ENCODE measurements at regions not wholly inside any gene's neighbourhood (a gene's known extent, or its start where the extent isn't known, plus 50 kb on each side); places are given as distances from the start of the nearest gene placed in this dataset.
"Not testable (repeated sequence)": the region's sequence is repeated elsewhere in the genome, so short reads cannot be mapped to it uniquely, and the experiment has no call there.

DNA sequence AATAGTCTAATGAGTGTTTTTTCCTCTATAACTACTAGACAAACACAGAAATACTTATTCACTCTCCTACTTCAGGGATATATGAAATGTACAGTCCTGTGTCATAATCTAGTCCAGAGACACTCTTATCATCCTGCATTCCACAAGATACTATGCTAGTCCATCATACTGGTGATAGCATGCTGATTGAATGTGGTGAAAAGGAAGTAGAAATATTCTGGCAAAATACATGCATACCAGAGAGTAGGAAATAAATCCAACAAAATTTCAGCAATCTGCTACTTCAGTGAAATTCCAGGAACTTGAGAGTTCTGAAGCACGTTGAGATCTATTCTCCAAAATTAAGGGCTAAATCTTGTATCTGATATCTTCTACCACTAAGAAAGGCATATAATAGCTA is 353.9 kb downstream of the PID1 start:
- TF ChIP-seq, protein P1, sequence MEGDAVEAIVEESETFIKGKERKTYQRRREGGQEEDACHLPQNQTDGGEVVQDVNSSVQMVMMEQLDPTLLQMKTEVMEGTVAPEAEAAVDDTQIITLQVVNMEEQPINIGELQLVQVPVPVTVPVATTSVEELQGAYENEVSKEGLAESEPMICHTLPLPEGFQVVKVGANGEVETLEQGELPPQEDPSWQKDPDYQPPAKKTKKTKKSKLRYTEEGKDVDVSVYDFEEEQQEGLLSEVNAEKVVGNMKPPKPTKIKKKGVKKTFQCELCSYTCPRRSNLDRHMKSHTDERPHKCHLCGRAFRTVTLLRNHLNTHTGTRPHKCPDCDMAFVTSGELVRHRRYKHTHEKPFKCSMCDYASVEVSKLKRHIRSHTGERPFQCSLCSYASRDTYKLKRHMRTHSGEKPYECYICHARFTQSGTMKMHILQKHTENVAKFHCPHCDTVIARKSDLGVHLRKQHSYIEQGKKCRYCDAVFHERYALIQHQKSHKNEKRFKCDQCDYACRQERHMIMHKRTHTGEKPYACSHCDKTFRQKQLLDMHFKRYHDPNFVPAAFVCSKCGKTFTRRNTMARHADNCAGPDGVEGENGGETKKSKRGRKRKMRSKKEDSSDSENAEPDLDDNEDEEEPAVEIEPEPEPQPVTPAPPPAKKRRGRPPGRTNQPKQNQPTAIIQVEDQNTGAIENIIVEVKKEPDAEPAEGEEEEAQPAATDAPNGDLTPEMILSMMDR (IDR thresholded peaks at IDR 0.05; ENCODE audit: low read depth, low read length) = no peak
- no peak for DNase-seq (ENCODE audit: extremely low read depth, low read depth)

DNA sequence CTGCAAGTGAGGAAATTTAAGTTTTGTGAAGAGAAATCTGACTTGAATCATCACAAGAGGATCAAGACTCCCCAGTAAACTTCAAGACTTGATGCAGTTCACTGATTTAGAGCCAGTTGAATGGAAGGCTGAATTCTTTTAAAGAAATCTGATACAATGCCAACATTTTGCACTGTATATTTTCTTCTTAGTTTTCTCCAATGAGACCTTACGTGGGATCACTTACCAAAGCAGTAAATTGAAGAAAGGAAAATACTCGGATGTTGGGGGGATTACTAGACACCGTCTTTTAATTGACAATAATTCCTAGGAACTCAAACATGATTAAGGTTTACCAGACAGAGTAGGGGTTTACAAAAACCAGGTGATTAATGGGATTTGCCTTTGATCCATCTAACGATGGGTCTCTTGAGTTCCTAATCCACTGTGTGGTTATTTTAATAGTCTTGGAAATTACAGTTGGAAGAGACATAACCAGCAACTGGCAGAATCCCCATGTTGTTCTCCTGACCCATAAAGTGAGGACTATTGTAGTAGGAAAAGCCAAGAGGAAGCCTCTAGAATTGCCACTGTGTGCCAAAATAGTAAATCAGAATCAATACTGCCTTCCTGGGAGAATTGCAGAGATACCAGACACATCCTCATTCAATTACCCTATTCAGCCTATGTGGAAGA is 354.5 kb downstream of the PID1 start:
- TF ChIP-seq, protein P1 (IDR thresholded peaks at IDR 0.05; ENCODE audit: low read depth, low read length) = no peak
- DNase-seq (ENCODE audit: extremely low read depth, low read depth) = no peak

DNA sequence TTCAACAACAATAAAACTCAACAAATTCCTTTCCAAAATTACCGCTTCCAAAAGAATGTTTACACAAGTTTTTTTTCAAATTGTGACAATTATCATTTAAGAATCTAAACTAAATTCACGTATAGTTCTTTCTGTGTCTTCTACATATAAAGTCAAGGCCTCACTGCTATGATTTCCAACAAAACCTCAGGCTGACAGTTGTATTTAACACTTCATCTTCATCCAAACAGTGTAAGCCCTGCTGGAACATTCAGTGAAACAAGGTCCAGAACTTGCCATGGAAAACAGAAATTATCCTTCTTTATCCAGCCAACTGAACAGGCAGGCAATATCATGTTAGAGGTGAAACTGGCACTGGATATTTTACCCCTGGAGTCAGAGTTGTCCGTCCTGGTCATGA is 357.9 kb downstream of the PID1 start:
- DNase-seq (ENCODE audit: extremely low read depth, low read depth) = no peak
- TF ChIP-seq, protein P1 (IDR thresholded peaks at IDR 0.05; ENCODE audit: low read depth, low read length) = no peak

DNA sequence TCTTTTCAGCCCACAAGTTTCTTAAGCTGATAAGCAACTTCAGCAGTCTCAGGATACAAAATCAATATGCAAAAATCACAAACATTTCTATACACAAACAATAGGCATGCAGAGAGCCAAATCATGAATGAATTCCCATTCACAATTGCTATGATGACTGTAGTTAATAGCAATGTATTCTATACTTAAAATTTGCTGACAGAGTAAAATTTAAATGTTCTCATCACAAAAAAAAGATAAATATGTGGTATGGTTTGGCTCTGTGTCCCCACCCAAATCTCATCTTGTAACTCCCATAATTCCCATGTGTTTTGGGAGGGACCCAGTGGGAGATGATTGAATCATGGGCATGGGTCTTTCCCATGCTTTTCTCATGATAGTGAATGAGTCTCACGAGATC is 360.2 kb downstream of the PID1 start:
- DNase-seq (ENCODE audit: extremely low read depth, low read depth) = not testable (repeated sequence)

DNA sequence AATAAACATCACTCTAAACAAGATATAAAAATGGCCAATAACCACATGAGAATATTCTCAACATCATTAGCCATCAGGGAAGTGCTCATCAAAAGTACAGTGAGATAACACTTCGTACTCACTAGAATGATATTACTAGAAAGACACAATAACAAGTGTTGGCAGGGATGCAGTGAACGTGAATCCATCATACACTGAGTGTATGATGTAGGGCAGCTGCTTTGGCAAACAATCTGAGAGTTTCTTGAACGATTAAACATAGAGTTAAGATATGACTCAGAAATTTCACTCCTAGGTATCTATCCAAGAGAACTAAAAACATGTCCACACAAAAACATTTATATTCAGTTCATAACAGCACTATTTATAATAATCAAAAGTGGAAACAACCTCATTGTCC is 368.9 kb downstream of the PID1 start:
- TF ChIP-seq, protein P1 (IDR thresholded peaks at IDR 0.05; ENCODE audit: low read depth, low read length) = no peak
- no peak for DNase-seq (ENCODE audit: extremely low read depth, low read depth)

DNA sequence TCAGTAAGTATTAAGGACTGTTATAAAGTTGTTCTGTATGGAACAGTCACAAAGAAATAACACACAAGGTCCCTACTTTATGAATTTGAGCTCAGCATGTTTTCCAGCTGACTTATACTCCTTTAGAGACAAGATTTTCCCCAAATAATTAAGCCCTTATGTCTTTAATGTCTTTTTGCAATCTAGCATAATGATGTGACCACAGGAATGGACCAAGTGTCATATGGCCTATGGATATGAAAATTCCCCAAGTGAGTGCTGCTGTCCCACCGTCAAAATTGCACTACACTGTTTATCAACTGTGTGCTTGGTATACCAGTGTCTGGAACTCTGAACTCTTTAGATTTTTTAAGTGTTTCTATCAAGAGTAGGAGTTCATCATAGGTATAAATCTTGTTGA is 369.6 kb downstream of the PID1 start:
- TF ChIP-seq, protein P1 (IDR thresholded peaks at IDR 0.05; ENCODE audit: low read depth, low read length) = no peak
- no peak for DNase-seq (ENCODE audit: extremely low read depth, low read depth)

DNA sequence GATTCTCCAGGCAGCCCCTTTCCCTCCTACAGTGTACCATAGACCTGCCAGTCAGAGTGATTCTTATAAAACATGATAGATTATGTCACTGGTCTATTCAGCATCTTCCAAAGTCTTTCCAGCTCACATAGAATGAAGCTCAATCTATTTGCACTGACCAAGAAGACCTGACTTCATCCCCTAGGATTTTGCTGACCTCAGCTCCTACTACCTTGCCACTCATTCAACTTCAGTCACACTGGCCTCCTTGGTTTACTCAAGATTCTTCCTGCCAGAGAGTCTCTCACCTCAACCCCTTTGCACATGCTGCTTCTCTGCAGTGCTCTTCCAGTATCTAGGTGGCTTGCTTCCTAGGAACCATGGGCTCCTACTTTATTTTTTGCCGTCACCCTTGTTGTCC is 392.9 kb downstream of the PID1 start:
- no peak for DNase-seq (ENCODE audit: extremely low read depth, low read depth)
- TF ChIP-seq, protein P1 (IDR thresholded peaks at IDR 0.05; ENCODE audit: low read depth, low read length) = no peak

DNA sequence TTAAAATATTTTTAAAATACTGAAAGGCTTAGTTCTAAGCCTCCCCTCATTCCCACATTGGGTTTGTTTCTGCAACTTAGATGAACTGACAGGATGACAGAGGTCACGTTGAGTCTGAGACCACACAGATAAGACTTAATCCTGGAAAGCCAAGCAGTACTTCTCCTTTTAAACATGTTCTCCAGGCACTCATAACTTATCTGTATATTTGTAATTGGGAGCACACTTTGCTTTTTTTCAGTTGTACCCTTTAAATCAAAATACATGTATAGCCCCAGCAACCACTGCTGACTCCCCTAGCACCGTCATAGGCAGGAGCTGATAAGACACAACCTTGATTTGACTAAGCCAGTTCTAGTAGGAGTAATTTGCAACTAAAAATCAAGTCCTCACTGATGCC is 394.8 kb downstream of the PID1 start:
- TF ChIP-seq, protein P1 (IDR thresholded peaks at IDR 0.05; ENCODE audit: low read depth, low read length) = no peak
- DNase-seq (ENCODE audit: extremely low read depth, low read depth) = no peak
